ENCODE measurements at regions not wholly inside any gene's neighbourhood (a gene's known extent, or its start where the extent isn't known, plus 50 kb on each side); places are given as distances from the start of the nearest gene placed in this dataset.

DNA sequence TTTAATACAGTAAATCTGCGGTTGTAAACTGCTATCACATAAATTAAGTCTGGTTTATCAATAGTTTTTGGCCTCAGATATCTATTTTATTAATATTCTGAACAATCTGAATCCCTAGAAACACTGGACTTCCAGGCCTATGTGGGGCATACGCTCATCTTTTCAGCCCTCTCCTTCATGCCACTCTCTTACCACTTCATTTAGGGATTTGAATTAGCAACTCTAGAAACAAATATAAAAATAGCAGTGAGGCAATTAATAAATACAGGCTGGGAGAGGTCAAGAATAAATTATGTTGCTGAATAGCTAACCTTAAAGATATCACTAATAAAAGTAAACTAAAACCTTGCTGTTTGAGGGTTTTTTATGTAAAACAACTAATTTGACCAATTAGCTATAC lies 480.3 kb upstream of the CD180 start:
- no peaks in the 10 kb centered on the region for H3K4me1 ChIP-seq (ENCODE audit: insufficient read depth, low read length)
- ChIA-PET POLR2A (ENCODE audit: partially characterized antibody) (no interaction called here), CTCF (ENCODE audit: partially characterized antibody) (no interaction called here)
- Mint-ChIP-seq H3K9me3 (no peaks in the 10 kb centered on the region), H3K4me3 (no peak overlapping the region), H3K4me1 (no peaks in the 10 kb centered on the region), H3K36me3 (no peaks in the 10 kb centered on the region), H3K27ac (no peak overlapping the region), H3K27me3 (peaks cover 0 to 6% of the 10 kb centered on the region in 2 donors)
- H3K27ac ChIP-seq (ENCODE audit: low read depth, low read length) = no peak overlapping the region
- H3K36me3 ChIP-seq (ENCODE audit: insufficient read depth, low read length) = no peaks in the 10 kb centered on the region
- H3K4me3 ChIP-seq (ENCODE audit: low read length in 2 of 2) = no peak overlapping the region
- no peaks in the 10 kb centered on the region for H3K27me3 ChIP-seq (ENCODE audit: insufficient read depth, low read length)
- no peaks in the 10 kb centered on the region for H3K9me3 ChIP-seq (ENCODE audit: control insufficient read depth in 1 of 2, low read length in 2 of 2)
- no peak for DNase-seq
- intact Hi-C loops (cut with micrococcal nuclease) = no loop called here

GRCh38 chr5:67674159-67674655 lies 477.6 kb upstream of the CD180 start:
- Mint-ChIP-seq H3K4me3 (no peak overlapping the region), H3K27ac (no peak overlapping the region), H3K9me3 (peaks cover 0 to 4% (median 0%) of the 10 kb centered on the region in 8 donors), H3K36me3 (no peaks in the 10 kb centered on the region), H3K27me3 (peaks cover 0 to 6% of the 10 kb centered on the region in 2 donors), H3K4me1 (no peaks in the 10 kb centered on the region)
- H3K36me3 ChIP-seq (ENCODE audit: insufficient read depth, low read length) = no peaks in the 10 kb centered on the region
- POLR2A ChIA-PET (ENCODE audit: partially characterized antibody) = no interaction called here
- H3K4me3 ChIP-seq (ENCODE audit: low read length in 2 of 2) = no peak overlapping the region
- DNase-seq = no peak
- H3K4me1 ChIP-seq (ENCODE audit: insufficient read depth, low read length) = no peaks in the 10 kb centered on the region
- no peaks in the 10 kb centered on the region for H3K27me3 ChIP-seq (ENCODE audit: insufficient read depth, low read length)
- CTCF ChIA-PET (ENCODE audit: partially characterized antibody) = no interaction called here
- H3K9me3 ChIP-seq (ENCODE audit: control insufficient read depth in 1 of 2, low read length in 2 of 2) = no peaks in the 10 kb centered on the region
- no peak overlapping the region for H3K27ac ChIP-seq (ENCODE audit: low read depth, low read length)
- intact Hi-C loops (cut with micrococcal nuclease) = no loop called here

DNA sequence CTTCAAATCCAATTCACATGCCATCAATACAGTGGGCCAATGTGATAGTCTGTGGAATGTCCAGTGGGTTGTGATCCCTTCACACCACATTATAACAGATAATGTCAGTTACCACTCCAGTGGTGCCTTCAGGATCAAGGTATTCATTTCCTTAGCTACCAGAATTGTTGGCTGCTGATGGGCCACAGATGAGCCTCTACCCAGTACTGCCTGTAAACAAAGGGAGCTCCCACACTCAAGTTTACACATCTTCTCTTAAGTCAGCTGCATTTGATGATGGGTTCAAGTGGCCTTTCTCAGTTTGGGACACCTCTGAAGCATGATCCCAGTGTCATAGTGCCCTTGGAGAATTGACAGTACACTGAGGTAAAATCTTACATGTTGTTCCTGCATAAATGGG lies 477.0 kb upstream of the CD180 start:
- ChIA-PET POLR2A (ENCODE audit: partially characterized antibody) (no interaction called here), CTCF (ENCODE audit: partially characterized antibody) (no interaction called here)
- H3K4me3 Mint-ChIP-seq = no peak overlapping the region
- H3K36me3 Mint-ChIP-seq = no peaks in the 10 kb centered on the region
- Histone ChIP-seq H3K9me3 (ENCODE audit: control insufficient read depth in 1 of 2, low read length in 2 of 2) (no peaks in the 10 kb centered on the region), H3K4me1 (ENCODE audit: insufficient read depth, low read length) (no peaks in the 10 kb centered on the region), H3K27ac (ENCODE audit: low read depth, low read length) (no peak overlapping the region), H3K36me3 (ENCODE audit: insufficient read depth, low read length) (no peaks in the 10 kb centered on the region), H3K27me3 (ENCODE audit: insufficient read depth, low read length) (no peaks in the 10 kb centered on the region), H3K4me3 (ENCODE audit: low read length in 2 of 2) (no peak overlapping the region)
- peaks cover 0 to 4% (median 0%) of the 10 kb centered on the region in 8 donors for H3K9me3 Mint-ChIP-seq
- H3K4me1 Mint-ChIP-seq = no peaks in the 10 kb centered on the region
- intact Hi-C loops (cut with micrococcal nuclease) = no loop called here
- peaks cover 0 to 6% of the 10 kb centered on the region in 2 donors for H3K27me3 Mint-ChIP-seq
- DNase-seq = no peak
- H3K27ac Mint-ChIP-seq = no peak overlapping the region

DNA sequence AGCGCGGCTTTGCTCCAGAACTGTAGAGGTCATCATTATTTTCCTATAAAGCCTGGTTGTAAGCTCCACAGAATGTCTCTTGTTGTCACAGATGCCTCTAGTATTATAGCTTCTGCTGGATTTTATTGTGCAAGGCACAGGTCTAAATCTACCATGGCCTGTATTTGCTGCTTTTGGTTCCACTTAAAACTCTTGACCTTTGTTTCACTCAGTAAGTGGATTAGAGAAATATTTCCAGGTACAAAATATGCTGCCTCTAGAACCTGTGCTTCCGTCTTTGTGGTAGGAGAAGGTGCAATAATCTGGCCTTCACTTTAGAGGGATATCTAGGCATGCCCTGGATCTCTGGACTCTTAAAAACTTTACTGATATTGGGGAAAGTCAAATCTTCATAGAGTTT lies 476.6 kb upstream of the CD180 start:
- H3K36me3 ChIP-seq (ENCODE audit: insufficient read depth, low read length) = no peaks in the 10 kb centered on the region
- no peaks in the 10 kb centered on the region for H3K9me3 ChIP-seq (ENCODE audit: control insufficient read depth in 1 of 2, low read length in 2 of 2)
- H3K4me3 ChIP-seq (ENCODE audit: low read length in 2 of 2) = no peak overlapping the region
- Mint-ChIP-seq H3K4me3 (no peak overlapping the region), H3K27ac (no peak overlapping the region), H3K4me1 (no peaks in the 10 kb centered on the region), H3K9me3 (peaks cover 0 to 4% (median 0%) of the 10 kb centered on the region in 8 donors), H3K27me3 (peaks cover 0 to 6% of the 10 kb centered on the region in 2 donors), H3K36me3 (no peaks in the 10 kb centered on the region)
- DNase-seq = no peak
- ChIA-PET CTCF (ENCODE audit: partially characterized antibody) (no interaction called here), POLR2A (ENCODE audit: partially characterized antibody) (no interaction called here)
- no peaks in the 10 kb centered on the region for H3K4me1 ChIP-seq (ENCODE audit: insufficient read depth, low read length)
- H3K27me3 ChIP-seq (ENCODE audit: insufficient read depth, low read length) = no peaks in the 10 kb centered on the region
- intact Hi-C loops (cut with micrococcal nuclease) = no loop called here
- H3K27ac ChIP-seq (ENCODE audit: low read depth, low read length) = no peak overlapping the region

- Mint-ChIP-seq H3K27ac (no peak overlapping the region), H3K27me3 (peaks cover 0 to 6% of the 10 kb centered on the region in 2 donors), H3K4me3 (no peak overlapping the region), H3K4me1 (no peaks in the 10 kb centered on the region), H3K9me3 (peaks cover 0 to 4% (median under 1%) of the 10 kb centered on the region in 8 donors), H3K36me3 (no peaks in the 10 kb centered on the region)
- H3K9me3 ChIP-seq (ENCODE audit: control insufficient read depth in 1 of 2, low read length in 2 of 2) = no peaks in the 10 kb centered on the region
- intact Hi-C loops (cut with micrococcal nuclease) = no loop called here
- no peaks in the 10 kb centered on the region for H3K36me3 ChIP-seq (ENCODE audit: insufficient read depth, low read length)
- CTCF ChIA-PET (ENCODE audit: partially characterized antibody) = no interaction called here
- H3K27me3 ChIP-seq (ENCODE audit: insufficient read depth, low read length) = no peaks in the 10 kb centered on the region
- H3K27ac ChIP-seq (ENCODE audit: low read depth, low read length) = no peak overlapping the region
- no peak for DNase-seq
- H3K4me1 ChIP-seq (ENCODE audit: insufficient read depth, low read length) = no peaks in the 10 kb centered on the region
- POLR2A ChIA-PET (ENCODE audit: partially characterized antibody) = no interaction called here
- no peak overlapping the region for H3K4me3 ChIP-seq (ENCODE audit: low read length in 2 of 2)
Measured at GRCh38 chr5:67672636-67673035, 476.0 kb upstream of the CD180 start.

DNA sequence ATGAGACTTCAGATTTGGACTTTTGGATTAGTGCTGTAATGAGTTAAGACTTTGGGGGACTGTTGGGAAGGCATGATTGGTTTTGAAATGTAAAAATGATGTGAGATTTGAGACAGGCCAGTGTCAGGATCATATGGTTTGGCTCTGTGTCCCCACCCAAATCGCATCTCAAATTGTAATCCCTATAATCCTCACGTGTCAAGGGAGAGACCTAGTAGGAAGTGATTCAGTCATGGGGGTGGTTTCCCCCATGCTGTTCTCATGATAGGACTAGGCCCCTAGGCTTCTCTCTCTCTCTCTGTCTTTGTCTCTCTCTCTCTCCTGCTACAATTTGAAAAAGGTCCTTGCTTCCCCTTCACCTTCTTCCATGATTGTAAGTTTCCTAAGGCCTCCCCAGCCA lies 473.3 kb upstream of the CD180 start:
- Histone ChIP-seq H3K36me3 (ENCODE audit: insufficient read depth, low read length) (no peaks in the 10 kb centered on the region), H3K4me1 (ENCODE audit: insufficient read depth, low read length) (no peaks in the 10 kb centered on the region), H3K27ac (ENCODE audit: low read depth, low read length) (no peak overlapping the region), H3K27me3 (ENCODE audit: insufficient read depth, low read length) (no peaks in the 10 kb centered on the region), H3K4me3 (ENCODE audit: low read length in 2 of 2) (no peak overlapping the region), H3K9me3 (ENCODE audit: control insufficient read depth in 1 of 2, low read length in 2 of 2) (no peaks in the 10 kb centered on the region)
- Mint-ChIP-seq H3K27me3 (peaks cover 2 to 3% of the 10 kb centered on the region in 2 donors), H3K9me3 (peaks cover 0 to 21% (median 15%) of the 10 kb centered on the region in 8 donors), H3K4me3 (no peak overlapping the region), H3K27ac (no peak overlapping the region), H3K4me1 (no peaks in the 10 kb centered on the region), H3K36me3 (peaks cover 0 to 5% of the 10 kb centered on the region in 2 donors)
- POLR2A ChIA-PET (ENCODE audit: partially characterized antibody) = no interaction called here
- no peak for DNase-seq
- CTCF ChIA-PET (ENCODE audit: partially characterized antibody) = no interaction called here
- intact Hi-C loops (cut with micrococcal nuclease) = no loop called here

DNA sequence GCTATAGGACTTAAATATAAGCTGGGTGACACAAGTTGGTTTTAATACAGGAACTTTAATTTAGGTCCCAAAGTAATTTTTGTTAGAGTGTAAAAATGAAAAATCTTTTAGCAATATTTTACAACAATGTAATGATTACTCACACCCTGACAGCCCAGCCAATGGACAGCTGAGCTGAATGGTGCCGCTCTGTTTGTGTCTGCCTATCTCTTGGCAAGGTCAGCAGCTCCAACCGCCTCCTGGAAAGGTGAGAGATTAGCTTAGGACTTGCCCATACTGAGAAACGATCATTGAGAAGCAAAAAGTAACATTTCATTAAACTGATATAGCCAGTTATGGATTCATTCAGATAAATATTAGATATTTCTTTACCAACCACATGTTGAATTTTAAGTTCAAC lies 463.6 kb upstream of the CD180 start:
- no peak for DNase-seq
- POLR2A ChIA-PET (ENCODE audit: partially characterized antibody) = no interaction called here
- CTCF ChIA-PET (ENCODE audit: partially characterized antibody) = no interaction called here

DNA sequence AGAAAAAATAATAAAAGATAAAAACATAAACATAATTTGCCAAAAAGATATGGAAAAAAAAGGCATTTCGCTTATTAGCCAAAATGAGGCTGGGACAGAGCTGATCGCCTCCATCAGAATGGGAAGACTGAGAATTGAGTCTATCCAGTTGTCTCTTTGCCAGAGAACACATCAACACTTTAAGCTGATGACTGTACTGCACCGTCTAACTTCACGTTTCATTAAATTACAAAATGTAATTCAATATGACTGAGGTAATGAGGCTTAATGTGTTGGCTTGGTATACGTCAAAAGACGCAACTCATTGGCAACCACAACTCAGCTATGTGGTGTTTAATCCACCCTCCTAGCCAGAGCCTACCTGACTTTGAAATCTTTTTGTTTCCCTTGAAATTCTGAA lies 462.7 kb upstream of the CD180 start:
- CTCF ChIA-PET (ENCODE audit: partially characterized antibody) = no interaction called here

More for the DNA sequence above, 463.6 kb upstream of the CD180 start:
- Mint-ChIP-seq H3K27me3 (no peaks in the 10 kb centered on the region), H3K27ac (no peak overlapping the region), H3K9me3 (peaks cover 0 to 5% (median 0%) of the 10 kb centered on the region in 8 donors), H3K4me1 (no peaks in the 10 kb centered on the region), H3K4me3 (no peak overlapping the region), H3K36me3 (no peaks in the 10 kb centered on the region)
- no peaks in the 10 kb centered on the region for H3K9me3 ChIP-seq (ENCODE audit: control insufficient read depth in 1 of 2, low read length in 2 of 2)
- H3K27ac ChIP-seq (ENCODE audit: low read depth, low read length) = no peak overlapping the region
- intact Hi-C loops (cut with micrococcal nuclease) = no loop called here
- no peaks in the 10 kb centered on the region for H3K4me1 ChIP-seq (ENCODE audit: insufficient read depth, low read length)
- H3K4me3 ChIP-seq (ENCODE audit: low read length in 2 of 2) = no peak overlapping the region
- no peaks in the 10 kb centered on the region for H3K36me3 ChIP-seq (ENCODE audit: insufficient read depth, low read length)
- no peaks in the 10 kb centered on the region for H3K27me3 ChIP-seq (ENCODE audit: insufficient read depth, low read length)

More for the DNA sequence above, 462.7 kb upstream of the CD180 start:
- Mint-ChIP-seq H3K27ac (no peak overlapping the region), H3K9me3 (peaks cover 0 to 5% (median 0%) of the 10 kb centered on the region in 8 donors), H3K4me3 (no peak overlapping the region), H3K27me3 (no peaks in the 10 kb centered on the region), H3K4me1 (no peaks in the 10 kb centered on the region), H3K36me3 (no peaks in the 10 kb centered on the region)
- no peaks in the 10 kb centered on the region for H3K4me1 ChIP-seq (ENCODE audit: insufficient read depth, low read length)
- POLR2A ChIA-PET (ENCODE audit: partially characterized antibody) = no interaction called here
- no peaks in the 10 kb centered on the region for H3K36me3 ChIP-seq (ENCODE audit: insufficient read depth, low read length)
- DNase-seq = no peak
- no peak overlapping the region for H3K4me3 ChIP-seq (ENCODE audit: low read length in 2 of 2)
- no peaks in the 10 kb centered on the region for H3K27me3 ChIP-seq (ENCODE audit: insufficient read depth, low read length)
- H3K27ac ChIP-seq (ENCODE audit: low read depth, low read length) = no peak overlapping the region
- no peaks in the 10 kb centered on the region for H3K9me3 ChIP-seq (ENCODE audit: control insufficient read depth in 1 of 2, low read length in 2 of 2)
- intact Hi-C loops (cut with micrococcal nuclease) = no loop called here
